HepG2 (cell line): ENCODE measurements at regions not wholly inside any gene's neighbourhood (a gene's known extent, or its start where the extent isn't known, plus 50 kb on each side); places are given as distances from the start of the nearest gene placed in this dataset.

Source experiments
- ATAC-seq: fragments of 200-7000 bp; cut with Tn5 transposase; 3 replicates; pipeline ENCODE4 v1.9.1; 2020; ENCODE audit warnings: mild to moderate bottlenecking, moderate library complexity
- BruUV-seq: library from RNA; stranded (reverse); fragments of 400-500 nt; replicated peaks from 2 replicates; lab custom pipeline; 2021; lab: Mats Ljungman, UMichigan
- CTCF ChIA-PET: fragments of 300-600 bp; formaldehyde crosslinking; extraction: SDS; loops from one replicate; lab custom pipeline; 2021; ENCODE audit warnings: low total read pairs, inconsistent platforms, low intra/inter-chr PET ratio; lab: Yijun Ruan, JAX
- POLR2A ChIA-PET: fragments of 350-600 bp; sonication (Branson Sonifier 250); formaldehyde crosslinking; loops from one replicate; lab custom pipeline; 2020; ENCODE audit warnings: antibody characterized with exemption, inconsistent platforms; lab: Yijun Ruan, JAX
- DNase-seq: peaks from one replicate; pipeline ENCODE4 v3.0.0-alpha.2; 2015; ENCODE audit warnings: low spot score
- FAIRE-seq: peaks from 3 replicates; lab custom pipeline; 2011; peaks lifted over from hg19 to GRCh38; lab: Jason Lieb, UNC
- H2AFZ ChIP-seq: one replicate; pipeline ENCODE4 v1.6.1; 2011; ENCODE audit warnings: low read length, inconsistent platforms
- H3K27ac ChIP-seq: fragments of 300-600 bp; 3 replicates; pipeline ENCODE4 v1.8.0; 2011; ENCODE audit warnings: mixed run types, mild to moderate bottlenecking, mixed read lengths, low read length, inconsistent platforms; ENCODE audit not compliant: insufficient read depth; ENCODE audit errors: extremely low read length
- H3K27me3 ChIP-seq, 2 experiments: fragments of 200-600 bp in 1 of 2; 2 replicates in 1 of 2; 3 replicates in 1 of 2; pipeline versions ENCODE4 v1.6.0 to v1.8.0; 2011; ENCODE audit warnings: low read length in 2 of 2, mild to moderate bottlenecking in 2 of 2, moderate library complexity in 2 of 2, inconsistent platforms in 1 of 2; ENCODE audit not compliant: insufficient read depth in 2 of 2, control insufficient read depth in 1 of 2
- H3K36me3 ChIP-seq, 2 experiments: fragments of 200-600 bp in 1 of 2; replicated peaks in 1 of 2; 2 replicates in 1 of 2; 3 replicates in 1 of 2; pipeline versions ENCODE4 v1.5.1 to v1.8.0; 2011; ENCODE audit warnings: low read length in 2 of 2, inconsistent platforms in 1 of 2; ENCODE audit not compliant: insufficient read depth in 2 of 2, control insufficient read depth in 1 of 2
- H3K4me1 ChIP-seq: 2 replicates; pipeline ENCODE4 v1.5.1; 2012; ENCODE audit warnings: low read length, inconsistent platforms; ENCODE audit not compliant: insufficient read depth
- H3K4me2 ChIP-seq: 2 replicates; pipeline ENCODE4 v1.6.0; 2011; ENCODE audit warnings: low read depth, low read length, inconsistent platforms
- H3K4me3 ChIP-seq, 3 experiments: fragments of 200-600 bp in 1 of 3; sonication (generic), shearing (Covaris generic) in 1 of 3; replicated peaks in 1 of 3; 2 replicates each; pipeline ENCODE4 v1.5.1; 2011 to 2016; ENCODE audit warnings: low read length in 3 of 3, inconsistent platforms in 2 of 3, low read depth in 2 of 3, mild to moderate bottlenecking in 2 of 3, control low read depth in 1 of 3, mixed read lengths in 1 of 3; ENCODE audit not compliant: insufficient read depth in 1 of 3
- H3K79me2 ChIP-seq: one replicate; pipeline ENCODE4 v1.6.1; 2011; ENCODE audit warnings: low read length, inconsistent platforms; ENCODE audit not compliant: insufficient read depth
- H3K9ac ChIP-seq: 2 replicates; pipeline ENCODE4 v1.6.0; 2011; ENCODE audit warnings: mild to moderate bottlenecking, low read depth, low read length, inconsistent platforms; ENCODE audit not compliant: insufficient read depth
- H3K9me3 ChIP-seq: 2 replicates; pipeline ENCODE4 v1.5.1; 2012; ENCODE audit warnings: mild to moderate bottlenecking, low read length
- H4K20me1 ChIP-seq: 2 replicates; pipeline ENCODE4 v1.6.0; 2011; ENCODE audit warnings: inconsistent platforms, mild to moderate bottlenecking, low read length, moderate library complexity; ENCODE audit not compliant: insufficient read depth
- CAMTA2 ChIP-seq: sonication (generic); formaldehyde crosslinking; IDR thresholded peaks from 2 replicates; pipeline ENCODE4 v1.4.0; 2020; ENCODE audit warnings: mild to moderate bottlenecking, missing genetic modification reagents, borderline replicate concordance
- CEBPZ ChIP-seq: IDR thresholded peaks from 2 replicates; pipeline ENCODE4 v1.6.1; 2012; ENCODE audit warnings: low read length, improper control_type of control experiment
- HOXA9 ChIP-seq: sonication (generic); formaldehyde crosslinking; IDR thresholded peaks from 2 replicates; pipeline ENCODE4 v1.8.1; 2022; ENCODE audit warnings: missing genetic modification reagents, mild to moderate bottlenecking, moderate library complexity, borderline replicate concordance
- JUND ChIP-seq: sonication (generic); formaldehyde crosslinking; IDR thresholded peaks from 2 replicates; pipeline ENCODE4 v1.8.0; 2022; ENCODE audit warnings: mild to moderate bottlenecking, missing genetic modification reagents
- KDM5A ChIP-seq: fragments of 200-600 bp; sonication (generic); IDR thresholded peaks from 2 replicates; pipeline ENCODE4 v1.7.0; 2018; ENCODE audit warnings: antibody characterized with exemption, mild to moderate bottlenecking, low read length, borderline replicate concordance
- MATR3 ChIP-seq: sonication (generic); formaldehyde crosslinking; IDR thresholded peaks from 2 replicates; pipeline ENCODE4 v1.4.0; 2020; ENCODE audit warnings: missing genetic modification reagents
- PCBP1 ChIP-seq: fragments of 200-400 bp; formaldehyde crosslinking; IDR thresholded peaks from 2 replicates; pipeline ENCODE4 v1.6.1; 2017; ENCODE audit warnings: mild to moderate bottlenecking, low read depth, low read length, borderline replicate concordance
- POLR2AphosphoS2 ChIP-seq: IDR thresholded peaks from 2 replicates; pipeline ENCODE4 v1.6.1; 2011; ENCODE audit warnings: low read depth, low read length, improper control_type of control experiment
- SUZ12 ChIP-seq: fragments of 150-350 bp; IDR thresholded peaks from 2 replicates; pipeline ENCODE4 v1.6.1; 2014; ENCODE audit warnings: low read depth, low read length
- ZC3H4 ChIP-seq: sonication (generic); formaldehyde crosslinking; IDR thresholded peaks from 2 replicates; pipeline ENCODE4 v1.4.0; 2020; ENCODE audit warnings: missing genetic modification reagents, borderline replicate concordance
- ZNF335 ChIP-seq: sonication (generic); formaldehyde crosslinking; IDR thresholded peaks from 2 replicates; pipeline ENCODE4 v1.4.0; 2020; ENCODE audit warnings: missing genetic modification reagents
- ZNF562 ChIP-seq: sonication (generic); formaldehyde crosslinking; IDR thresholded peaks from 2 replicates; pipeline ENCODE4 v1.8.0; 2022; ENCODE audit warnings: missing genetic modification reagents, borderline replicate concordance
- ZNF687 ChIP-seq: sonication (generic); formaldehyde crosslinking; IDR thresholded peaks from 2 replicates; pipeline ENCODE4 v1.5.1; 2020; ENCODE audit warnings: mild to moderate bottlenecking, missing genetic modification reagents, moderate library complexity
- WGBS: methylation state at CpG from one replicate; pipeline ENCODE4 v1.1.6; 2017; ENCODE audit warnings: low lambda C conversion rate; 5-methylcytosine and 5-hydroxymethylcytosine counted together
- in situ Hi-C: cut with HindIII; loops from 2 replicates; pipeline ENCODE4 v1.10.0; 2017; ENCODE audit warnings: low pct_unique_long_range_greater_than_20kb; ENCODE audit not compliant: extremely low pct_ligation_motif_present
- intact Hi-C: fragments of 100-400 bp; cut with micrococcal nuclease; formaldehyde crosslinking; loops from one replicate; pipeline ENCODE4 v1.10.0; 2022; ENCODE audit not compliant: unreplicated experiment

GRCh38 chr10:130889780-130890179 is 421.7 kb downstream of the TCERG1L start:
- intact Hi-C loops: no loop called here
- no peak for ATAC-seq
- Histone ChIP-seq H3K27ac (no peak overlapping the region), H3K4me3 (no peak overlapping the region), H3K79me2 (no peaks in the 10 kb centered on the region), H3K36me3 (no peaks in the 10 kb centered on the region), H4K20me1 (no peaks in the 10 kb centered on the region), H3K9me3 (no peaks in the 10 kb centered on the region), H3K27me3 (peaks cover 6 to 10% of the 10 kb centered on the region in 2 experiments; a peak in 3 of 5 replicates), H3K4me1 (no peaks in the 10 kb centered on the region), H3K4me2 (no peak overlapping the region), H2AFZ (no peak overlapping the region), H3K9ac (no peak overlapping the region)
- in situ Hi-C loops: no loop called here
- FAIRE-seq: no peak
- DNase-seq: no peak
- CTCF ChIA-PET: no interaction called here
- WGBS: 0% methylated on average over 2 of the region's 6 CpGs
- TF ChIP-seq ZC3H4 (CRISPR knock-in tag) (no peak), ZNF335 (CRISPR knock-in tag) (no peak), POLR2AphosphoS2 (no peak), ZNF562 (CRISPR knock-in tag) (no peak), SUZ12 (no peak), ZNF687 (CRISPR knock-in tag) (no peak), HOXA9 (CRISPR knock-in tag) (no peak), KDM5A (no peak), MATR3 (CRISPR knock-in tag) (no peak), CAMTA2 (CRISPR knock-in tag) (no peak), PCBP1 (no peak), JUND (CRISPR knock-in tag) (no peak), CEBPZ (no peak)
- no TSS peak for BruUV-seq
- POLR2A ChIA-PET: no interaction called here
